ENCODE measurements at regions not wholly inside any gene's neighbourhood (a gene's known extent, or its start where the extent isn't known, plus 50 kb on each side); places are given as distances from the start of the nearest gene placed in this dataset.
"Not testable (repeated sequence)": the region's sequence is repeated elsewhere in the genome, so short reads cannot be mapped to it uniquely, and the experiment has no call there.

DNA sequence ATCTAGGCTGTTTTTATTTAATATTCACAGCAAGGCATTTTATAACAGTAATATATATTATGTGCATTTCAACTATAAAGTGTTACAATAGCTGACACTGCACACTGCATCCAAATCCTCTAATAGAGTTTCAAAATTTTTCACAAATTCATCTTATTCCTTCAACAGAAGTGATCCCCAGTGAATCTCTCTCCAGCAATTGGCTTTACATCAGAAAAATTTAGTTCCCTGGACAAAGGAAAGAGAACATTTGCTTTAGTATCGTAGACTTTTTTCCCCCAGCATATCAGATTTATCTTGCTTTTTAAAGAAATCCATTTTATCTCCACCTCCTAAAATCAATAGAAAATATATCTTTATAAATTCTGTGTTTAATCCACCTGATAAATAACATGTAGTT, 868.6 kb downstream of the TBL1XR1 start:
- Histone ChIP-seq H3K4me3 (ENCODE audit: low read depth, low read length) (no peak overlapping the region), H3K36me3 (ENCODE audit: control insufficient read depth, insufficient read depth, low read length) (no peaks in the 10 kb centered on the region), H3K27me3 (ENCODE audit: control insufficient read depth, insufficient read depth, low read length) (no peaks in the 10 kb centered on the region)
- FAIRE-seq (no peak), DNase-seq (ENCODE audit: low read depth) (no peak)
- TF ChIP-seq, protein P1, sequence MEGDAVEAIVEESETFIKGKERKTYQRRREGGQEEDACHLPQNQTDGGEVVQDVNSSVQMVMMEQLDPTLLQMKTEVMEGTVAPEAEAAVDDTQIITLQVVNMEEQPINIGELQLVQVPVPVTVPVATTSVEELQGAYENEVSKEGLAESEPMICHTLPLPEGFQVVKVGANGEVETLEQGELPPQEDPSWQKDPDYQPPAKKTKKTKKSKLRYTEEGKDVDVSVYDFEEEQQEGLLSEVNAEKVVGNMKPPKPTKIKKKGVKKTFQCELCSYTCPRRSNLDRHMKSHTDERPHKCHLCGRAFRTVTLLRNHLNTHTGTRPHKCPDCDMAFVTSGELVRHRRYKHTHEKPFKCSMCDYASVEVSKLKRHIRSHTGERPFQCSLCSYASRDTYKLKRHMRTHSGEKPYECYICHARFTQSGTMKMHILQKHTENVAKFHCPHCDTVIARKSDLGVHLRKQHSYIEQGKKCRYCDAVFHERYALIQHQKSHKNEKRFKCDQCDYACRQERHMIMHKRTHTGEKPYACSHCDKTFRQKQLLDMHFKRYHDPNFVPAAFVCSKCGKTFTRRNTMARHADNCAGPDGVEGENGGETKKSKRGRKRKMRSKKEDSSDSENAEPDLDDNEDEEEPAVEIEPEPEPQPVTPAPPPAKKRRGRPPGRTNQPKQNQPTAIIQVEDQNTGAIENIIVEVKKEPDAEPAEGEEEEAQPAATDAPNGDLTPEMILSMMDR (IDR thresholded peaks at IDR 0.05; ENCODE audit: insufficient read depth, low read length, severe bottlenecking), result no peak

DNA sequence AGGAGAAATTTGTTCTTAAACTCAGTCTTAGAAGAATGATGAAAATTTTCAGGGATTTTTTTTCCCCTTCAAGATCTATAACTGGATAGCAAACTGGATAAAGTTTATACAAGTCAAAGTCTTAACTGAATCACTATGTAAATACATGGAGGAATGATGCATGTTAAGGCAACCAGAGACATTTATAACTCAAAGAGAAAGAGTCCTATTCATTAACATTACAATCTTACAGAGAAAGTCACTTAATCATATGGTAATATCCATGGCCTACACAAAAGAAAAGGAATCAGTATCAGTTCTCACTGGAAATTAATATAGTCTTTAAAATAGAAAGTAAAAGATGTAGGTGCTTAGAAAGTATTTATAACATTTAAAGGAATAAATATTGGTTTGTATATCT, 869.1 kb downstream of the TBL1XR1 start:
- Histone ChIP-seq H3K4me3 (ENCODE audit: low read depth, low read length) (no peak overlapping the region), H3K36me3 (ENCODE audit: control insufficient read depth, insufficient read depth, low read length) (no peaks in the 10 kb centered on the region), H3K27me3 (ENCODE audit: control insufficient read depth, insufficient read depth, low read length) (no peaks in the 10 kb centered on the region)
- DNase-seq (ENCODE audit: low read depth) (peak; percentile 29), FAIRE-seq (no peak)
- TF ChIP-seq, protein P1 (IDR thresholded peaks at IDR 0.05; ENCODE audit: insufficient read depth, low read length, severe bottlenecking), result no peak

DNA sequence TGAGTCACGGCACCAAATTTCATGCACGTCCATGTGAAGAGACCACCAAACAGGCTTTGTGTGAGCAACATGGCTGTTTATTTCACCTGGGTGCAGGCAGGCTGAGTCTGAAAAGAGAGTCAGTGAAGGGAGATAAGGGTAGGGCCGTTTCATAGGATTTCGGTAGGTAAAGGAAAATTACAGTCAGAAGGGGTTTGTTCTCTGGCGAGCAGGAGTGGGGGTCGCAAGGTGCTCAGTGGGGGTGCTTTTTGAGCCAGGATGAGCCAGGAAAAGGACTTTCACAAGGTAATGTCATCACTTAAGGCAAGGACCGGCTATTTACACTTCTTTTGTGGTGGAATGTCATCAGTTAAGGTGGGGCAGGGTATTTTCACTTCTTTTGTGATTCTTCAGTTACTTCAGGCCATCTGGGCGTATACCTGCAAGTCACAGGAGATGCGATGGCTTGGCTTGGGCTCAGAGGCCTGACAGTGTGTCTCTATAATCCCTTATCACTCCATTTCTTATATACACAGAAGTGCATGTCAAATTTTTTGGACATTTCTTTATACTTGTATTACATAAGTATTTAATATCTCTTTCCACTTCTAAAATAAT, 870.3 kb downstream of the TBL1XR1 start:
- not testable (repeated sequence) for FAIRE-seq; H3K4me3 ChIP-seq (ENCODE audit: low read depth, low read length); H3K27me3 ChIP-seq (ENCODE audit: control insufficient read depth, insufficient read depth, low read length); DNase-seq (ENCODE audit: low read depth); H3K36me3 ChIP-seq (ENCODE audit: control insufficient read depth, insufficient read depth, low read length)

DNA sequence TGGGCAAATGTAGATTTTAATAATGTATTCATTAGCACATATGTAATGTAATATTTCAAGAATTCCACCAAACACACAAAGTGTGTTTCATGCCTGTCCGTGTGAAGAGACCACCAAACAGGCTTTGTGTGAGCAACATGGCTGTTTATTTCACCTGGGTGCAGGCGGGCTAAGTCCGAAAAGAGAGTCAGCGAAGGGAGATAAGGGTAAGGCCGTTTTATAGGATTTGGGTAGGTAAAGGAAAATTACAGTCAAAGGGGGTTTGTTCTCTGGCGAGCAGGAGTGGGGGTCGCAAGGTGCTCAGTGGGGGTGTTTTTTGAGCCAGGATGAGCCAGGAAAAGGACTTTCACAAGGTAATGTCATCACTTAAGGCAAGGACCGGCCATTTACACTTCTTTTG, 875.8 kb downstream of the TBL1XR1 start:
- not testable (repeated sequence) for H3K4me3 ChIP-seq (ENCODE audit: low read depth, low read length); H3K36me3 ChIP-seq (ENCODE audit: control insufficient read depth, insufficient read depth, low read length); H3K27me3 ChIP-seq (ENCODE audit: control insufficient read depth, insufficient read depth, low read length); DNase-seq (ENCODE audit: low read depth); FAIRE-seq

DNA sequence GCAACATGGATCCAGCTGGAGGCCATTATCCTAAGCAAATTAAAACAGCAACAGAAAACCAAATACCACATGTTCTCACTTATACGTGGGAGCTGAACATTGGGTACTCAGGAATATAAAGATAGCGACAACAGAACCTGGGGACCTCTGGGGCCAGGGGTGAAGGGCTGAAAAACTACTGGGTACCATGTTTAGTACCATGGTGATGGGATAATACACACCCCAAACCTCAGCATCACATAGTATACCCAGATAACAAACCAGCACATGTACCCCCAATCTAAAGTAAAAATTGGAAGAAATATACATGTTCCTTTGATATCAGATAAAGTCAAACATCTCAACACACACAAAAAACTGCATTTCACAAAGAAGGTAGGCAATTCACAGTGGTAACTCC, 876.2 kb downstream of the TBL1XR1 start:
- Histone ChIP-seq H3K4me3 (ENCODE audit: low read depth, low read length) (no peak overlapping the region), H3K36me3 (ENCODE audit: control insufficient read depth, insufficient read depth, low read length) (no peaks in the 10 kb centered on the region), H3K27me3 (ENCODE audit: control insufficient read depth, insufficient read depth, low read length) (no peaks in the 10 kb centered on the region)
- FAIRE-seq, result no peak
- DNase-seq (ENCODE audit: low read depth), result no peak
- TF ChIP-seq, protein P1 (IDR thresholded peaks at IDR 0.05; ENCODE audit: insufficient read depth, low read length, severe bottlenecking), result no peak

DNA sequence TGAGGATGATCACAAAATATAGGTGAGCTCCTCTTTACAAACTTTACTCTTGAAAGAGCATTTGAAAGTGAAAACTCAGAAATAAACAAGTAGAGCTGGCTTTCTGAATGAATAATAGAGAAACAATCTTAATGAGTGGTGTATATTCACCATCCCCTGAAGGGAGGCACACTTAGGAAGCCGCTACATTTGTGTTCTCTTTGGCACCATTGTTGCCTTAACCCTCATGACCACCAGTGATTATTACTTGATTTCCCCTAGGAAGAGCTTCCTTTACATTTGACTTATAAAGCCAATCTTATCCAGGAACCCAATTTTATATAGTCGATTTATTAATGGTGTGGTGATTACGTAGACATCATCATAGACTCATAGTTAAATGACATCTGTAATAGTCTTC, 883.9 kb downstream of the TBL1XR1 start:
- Histone ChIP-seq H3K36me3 (ENCODE audit: control insufficient read depth, insufficient read depth, low read length) (no peaks in the 10 kb centered on the region), H3K27me3 (ENCODE audit: control insufficient read depth, insufficient read depth, low read length) (no peaks in the 10 kb centered on the region), H3K4me3 (ENCODE audit: low read depth, low read length) (no peak overlapping the region)
- DNase-seq (ENCODE audit: low read depth) (no peak), FAIRE-seq (no peak)
- TF ChIP-seq, protein P1 (IDR thresholded peaks at IDR 0.05; ENCODE audit: insufficient read depth, low read length, severe bottlenecking), result no peak

DNA sequence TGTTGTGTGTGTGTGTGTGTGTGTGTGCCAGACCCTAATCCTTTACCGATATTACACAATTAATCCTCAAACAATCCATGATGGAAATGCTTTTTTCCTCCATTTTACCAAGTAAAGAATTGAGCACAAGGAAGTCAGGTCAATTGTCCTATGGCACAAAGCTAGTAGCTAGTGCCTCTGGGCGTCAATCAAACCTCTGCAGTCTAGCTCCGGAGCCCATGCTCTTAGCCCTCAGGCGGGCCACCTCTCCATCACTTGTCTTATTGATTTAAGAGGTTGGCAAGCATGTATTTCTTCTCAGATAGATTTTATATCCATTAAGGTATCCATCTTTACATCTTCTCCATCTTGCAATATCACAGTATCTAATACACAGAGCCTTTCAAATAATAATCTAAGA, 886.6 kb downstream of the TBL1XR1 start:
- no peak for DNase-seq (ENCODE audit: low read depth)
- TF ChIP-seq, protein P1 (IDR thresholded peaks at IDR 0.05; ENCODE audit: insufficient read depth, low read length, severe bottlenecking), result no peak
- H3K27me3 ChIP-seq (ENCODE audit: control insufficient read depth, insufficient read depth, low read length), result no peaks in the 10 kb centered on the region
- H3K36me3 ChIP-seq (ENCODE audit: control insufficient read depth, insufficient read depth, low read length), result no peaks in the 10 kb centered on the region
- no peak for FAIRE-seq
- no peak overlapping the region for H3K4me3 ChIP-seq (ENCODE audit: low read depth, low read length)

Data from bronchial epithelial cell (primary cell).